HG02642 (cell line): ENCODE measurements at regions not wholly inside any gene's neighbourhood (a gene's known extent, or its start where the extent isn't known, plus 50 kb on each side); places are given as distances from the start of the nearest gene placed in this dataset.

Experiments used
- ATAC-seq: cut with Tn5 transposase; IDR thresholded peaks from one replicate; pipeline ENCODE4 v1.9.1; 2021; ENCODE audit warnings: mild to moderate bottlenecking; ENCODE audit not compliant: unreplicated experiment, poor library complexity

DNA sequence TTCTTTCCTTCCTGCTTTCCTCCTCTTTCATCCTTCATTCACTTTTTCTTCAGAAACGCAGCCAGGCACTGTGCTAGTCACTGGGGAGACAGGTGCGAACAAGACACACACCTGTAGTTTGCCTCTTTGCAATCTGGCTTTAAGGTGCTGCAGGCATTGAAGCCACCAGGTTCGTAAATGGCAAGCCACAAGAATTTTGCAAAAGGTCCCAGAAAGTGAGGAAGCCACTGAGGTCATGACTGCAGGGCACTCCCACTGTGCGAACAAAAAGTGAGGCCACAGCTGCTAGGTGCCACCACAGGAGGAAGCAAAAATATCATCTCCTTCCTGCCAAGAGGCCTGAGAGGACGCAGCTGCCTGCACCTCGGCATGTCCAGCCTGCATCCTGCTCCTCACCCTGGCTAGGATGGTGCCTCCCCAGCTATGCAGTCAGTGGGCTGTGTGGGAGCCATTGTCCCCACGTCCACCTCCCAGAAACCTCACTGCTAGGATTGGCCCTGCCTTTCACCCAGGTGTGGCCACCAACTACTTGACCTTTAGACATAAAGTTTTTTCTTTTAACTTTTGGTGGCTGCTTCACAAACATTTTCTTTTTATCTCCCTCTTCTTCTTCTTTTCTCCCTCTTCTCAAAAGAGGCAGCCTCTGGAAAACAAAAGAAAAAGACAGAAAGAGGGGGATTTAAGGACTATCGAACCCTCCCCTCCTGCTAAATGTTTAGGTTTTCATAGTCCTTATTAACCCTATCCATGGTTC lies 230.8 kb downstream of the BCAS1 start:
- ATAC-seq, result peak; percentile 66

DNA sequence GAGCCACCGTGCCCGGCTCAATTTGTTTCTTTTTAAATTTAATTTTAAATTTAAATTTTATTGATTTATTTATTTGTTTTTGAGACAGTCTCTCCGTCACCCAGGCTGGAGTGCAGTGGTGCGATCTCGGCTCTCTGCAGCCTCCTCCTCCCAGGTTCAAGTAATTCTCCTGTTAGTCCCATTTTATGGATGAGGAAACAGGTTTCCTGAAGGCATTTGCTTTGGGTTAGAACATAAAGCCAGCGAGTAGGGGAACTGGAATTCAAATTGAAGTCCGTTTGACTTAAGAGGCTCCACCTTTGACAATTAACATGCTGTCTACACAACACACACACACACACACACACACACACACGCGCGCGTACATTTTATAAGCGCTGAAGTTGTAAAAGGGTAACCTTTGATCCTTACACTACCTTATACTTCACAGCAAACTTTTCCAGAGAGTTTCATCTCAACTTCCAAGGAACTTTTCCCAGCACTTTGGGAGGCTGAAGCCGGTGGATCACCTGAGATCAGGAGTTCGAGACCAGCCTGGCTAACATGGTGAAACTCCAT lies 232.0 kb downstream of the BCAS1 start:
- ATAC-seq, result no peak

DNA sequence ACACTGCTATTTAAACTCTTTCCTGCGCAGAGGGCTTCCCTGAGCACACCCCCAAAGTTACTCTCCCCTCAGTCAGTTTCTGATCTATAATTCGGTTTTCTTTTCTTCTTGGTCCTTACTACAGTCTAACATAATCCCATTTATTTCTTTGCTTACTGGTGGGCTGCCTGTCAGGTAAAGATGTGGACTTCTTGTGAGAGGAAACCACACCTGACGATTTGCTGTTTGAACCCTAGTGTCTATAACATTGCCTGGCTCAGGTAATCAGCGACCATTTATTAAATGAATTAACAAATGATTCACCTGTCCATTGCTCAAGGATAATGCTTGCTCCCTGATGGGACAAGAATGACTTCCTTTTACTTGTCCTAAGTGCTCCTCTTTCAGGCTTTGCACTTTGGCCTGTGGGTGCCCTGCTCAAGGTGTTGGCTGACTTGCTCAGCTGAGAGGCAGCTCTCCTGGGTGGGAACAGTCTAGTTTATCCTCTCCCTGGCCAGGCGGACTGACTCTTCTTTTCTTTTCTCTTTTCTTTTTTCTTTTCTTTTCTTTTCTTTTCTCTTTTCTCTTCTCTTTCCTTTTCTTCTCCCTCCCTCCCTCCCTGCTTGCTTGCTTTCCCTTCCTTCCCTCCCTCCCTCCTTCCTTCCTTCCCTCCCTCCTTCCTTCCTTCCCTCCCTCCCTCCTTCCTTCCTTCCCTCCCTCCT lies 233.1 kb downstream of the BCAS1 start:
- no peak for ATAC-seq

DNA sequence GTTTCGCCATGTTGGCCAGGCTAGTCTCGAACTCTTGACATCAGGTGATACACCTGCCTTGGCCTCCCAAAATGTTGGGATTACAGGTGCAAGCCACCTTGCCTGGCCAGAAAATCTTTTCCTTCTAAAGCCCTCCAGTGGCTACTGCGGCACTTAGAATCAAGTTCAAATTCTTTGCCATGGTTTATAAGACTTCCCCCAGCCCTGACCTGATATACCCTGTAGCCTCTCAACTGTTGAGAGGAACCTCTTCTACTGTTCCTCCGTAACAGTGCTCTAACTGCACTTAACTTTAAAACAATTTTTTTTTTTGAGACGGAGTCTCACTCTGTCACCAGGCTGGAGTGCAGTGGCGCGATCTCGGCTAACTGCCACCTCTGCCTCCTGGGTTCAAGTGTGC lies 235.6 kb downstream of the BCAS1 start:
- ATAC-seq, result no peak

DNA sequence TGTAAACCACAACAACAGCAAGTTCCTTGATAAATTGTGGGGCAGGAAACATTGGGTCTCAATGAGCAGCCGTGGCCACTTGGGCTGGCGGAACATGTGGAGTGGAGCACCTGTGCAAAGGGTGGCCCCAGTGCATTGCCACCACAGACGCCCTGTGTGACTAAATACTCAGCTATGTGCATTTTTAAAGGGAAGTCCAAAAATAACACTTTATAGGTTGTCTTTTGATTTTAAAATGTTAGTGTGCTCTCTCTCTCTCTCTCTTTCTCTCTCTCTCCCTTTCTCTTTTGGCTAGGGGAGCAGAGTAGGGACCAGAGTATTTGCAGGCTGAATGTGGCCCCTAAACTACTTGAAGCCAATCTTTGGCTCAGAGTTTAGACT lies 236.3 kb downstream of the BCAS1 start:
- ATAC-seq, result peak; percentile 37

DNA sequence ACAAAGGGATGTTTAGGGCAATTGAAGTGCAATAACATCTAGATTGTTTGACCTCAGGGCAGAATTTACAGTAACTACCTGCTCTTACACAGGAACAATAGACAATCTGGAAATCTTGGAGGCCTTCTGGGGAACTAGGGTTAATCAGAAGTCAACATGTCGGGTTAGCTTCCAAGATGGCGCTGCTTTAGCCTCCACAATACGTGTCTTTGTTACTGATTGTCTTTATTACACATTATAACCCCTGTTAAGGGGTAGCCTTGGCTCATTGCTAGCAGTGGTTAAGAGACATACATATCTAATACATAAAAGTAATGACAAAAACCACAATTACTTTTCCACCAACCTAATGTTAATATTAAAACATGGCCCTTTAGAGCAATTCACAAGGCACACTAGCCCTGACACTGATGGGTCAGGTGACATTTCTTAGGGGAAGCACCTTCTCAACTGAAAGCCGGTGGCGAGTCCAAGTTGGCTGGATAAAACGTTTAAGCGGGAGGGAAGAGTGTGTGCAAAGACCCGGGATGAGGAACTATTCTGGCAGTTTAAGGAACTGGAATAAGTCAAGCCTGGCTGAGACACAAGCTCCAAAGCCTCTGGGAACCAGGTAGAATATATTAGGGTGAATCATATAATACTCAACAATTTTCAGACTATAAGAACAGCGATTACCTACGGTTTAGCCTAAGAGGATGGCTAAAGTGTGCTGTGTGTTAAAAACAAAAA lies 236.9 kb downstream of the BCAS1 start:
- ATAC-seq, result peak; percentile 22

DNA sequence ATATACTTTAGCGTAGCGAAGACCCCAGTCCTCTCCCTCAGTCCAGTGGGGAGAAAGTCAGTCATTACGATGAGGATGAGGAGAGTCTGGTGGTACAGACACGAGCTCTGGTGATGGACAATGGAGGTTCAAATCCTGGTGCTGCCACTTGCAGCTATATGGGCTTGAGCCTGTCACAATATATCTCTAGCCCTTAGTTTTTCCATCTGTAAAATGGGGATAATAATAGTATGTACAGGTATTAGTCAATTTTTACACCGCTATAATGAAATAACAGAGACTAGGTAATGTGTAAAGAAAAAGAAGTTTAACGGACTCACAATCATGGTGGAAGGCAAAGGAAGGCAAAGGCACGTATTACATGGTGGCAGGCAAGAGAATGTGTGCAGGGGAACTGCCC lies 237.9 kb downstream of the BCAS1 start:
- ATAC-seq, result no peak

DNA sequence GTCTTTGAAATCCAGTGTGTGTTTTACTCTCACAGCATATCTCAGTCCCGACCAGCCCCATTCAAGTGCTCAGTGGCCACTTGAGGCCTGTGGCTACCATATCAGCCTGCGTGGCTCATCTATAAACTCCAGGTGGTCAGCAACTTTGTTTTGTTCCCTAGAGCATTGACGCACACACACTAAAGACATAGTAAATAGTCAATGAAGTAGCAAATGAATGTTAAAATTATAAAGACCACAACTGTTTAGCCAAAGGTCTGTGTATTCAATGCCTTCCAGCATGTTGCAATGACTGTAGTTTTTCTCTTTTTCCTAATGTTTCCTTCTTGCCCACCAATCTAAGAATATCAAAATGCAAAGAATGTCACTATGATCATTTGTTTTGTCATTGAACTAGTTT lies 238.2 kb upstream of the ZNF217 start:
- ATAC-seq, result no peak

DNA sequence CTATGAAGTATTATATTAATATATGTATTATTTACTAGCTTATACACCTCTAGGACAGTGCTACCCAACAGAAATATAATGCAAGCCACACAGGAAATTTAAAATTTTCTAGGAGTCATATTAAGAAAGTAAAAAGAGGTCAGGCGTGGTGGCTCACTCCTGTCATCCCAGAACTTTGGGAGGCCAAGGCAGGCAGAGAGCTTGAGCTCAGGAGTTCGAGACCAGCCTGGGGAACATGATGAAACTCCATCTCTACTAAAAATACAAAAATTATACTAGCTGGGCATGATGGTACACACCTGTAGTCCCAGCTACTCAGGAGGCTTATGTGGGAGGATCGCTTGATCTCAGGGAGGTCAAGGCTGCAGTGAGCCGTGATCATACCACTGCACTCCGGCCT lies 237.6 kb upstream of the ZNF217 start:
- no peak for ATAC-seq

DNA sequence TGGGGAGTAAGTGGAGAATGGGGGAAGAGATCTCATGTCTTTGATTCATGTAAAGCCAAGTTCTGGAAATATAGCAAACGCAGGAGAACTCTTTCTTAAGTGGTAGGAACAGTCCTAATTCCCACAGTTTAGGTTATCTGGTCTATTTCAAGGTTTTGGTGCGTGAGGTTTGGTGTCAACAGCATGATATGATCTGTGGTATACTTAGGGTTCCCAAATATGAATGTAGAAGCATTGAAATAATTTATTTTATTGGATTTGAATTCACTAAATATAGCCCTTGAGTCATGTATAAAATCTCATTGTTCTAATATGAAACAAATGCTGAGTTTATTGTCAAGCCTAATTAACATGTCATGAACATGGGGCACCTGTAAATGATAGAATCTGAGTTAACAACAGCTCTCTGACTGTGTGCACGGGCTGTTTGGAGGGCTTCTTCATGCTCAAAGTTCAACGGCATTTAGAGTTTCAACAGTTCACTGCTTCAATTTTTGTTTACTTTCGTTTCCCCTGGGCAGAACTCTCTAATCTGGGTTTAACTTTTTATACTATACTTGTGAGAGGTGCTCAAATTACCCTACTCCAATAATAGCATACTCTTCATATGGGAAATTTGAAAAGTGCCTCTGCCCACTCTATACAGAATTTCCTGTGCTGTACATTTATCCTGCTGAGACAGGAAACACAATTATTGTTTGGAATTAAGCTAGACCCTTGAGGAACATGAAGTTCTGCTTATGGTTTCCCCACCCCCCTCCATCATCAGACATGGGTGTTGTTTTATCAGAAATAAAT lies 236.3 kb upstream of the ZNF217 start:
- ATAC-seq, result no peak

DNA sequence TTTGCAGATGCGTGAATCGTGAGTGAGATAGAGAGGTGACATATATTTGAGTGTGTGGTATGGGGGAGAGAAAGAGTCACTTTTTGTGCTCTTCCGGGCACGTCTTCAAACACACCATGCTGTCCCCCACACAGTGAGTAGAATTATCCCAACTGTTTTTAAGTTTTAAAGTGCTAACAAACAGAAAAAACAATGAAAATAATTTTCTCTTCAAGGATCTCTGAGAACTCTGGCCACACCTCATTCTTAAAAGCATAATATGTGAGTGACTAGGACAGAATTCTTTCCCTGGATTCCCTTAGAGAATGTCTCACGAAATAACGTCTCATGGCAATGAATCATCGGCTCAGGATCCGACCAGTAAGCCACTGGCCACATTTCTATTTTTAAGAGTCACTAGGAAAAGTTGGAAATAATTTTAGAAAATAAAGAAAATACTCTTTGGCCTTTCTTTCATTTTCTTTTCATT lies 235.7 kb upstream of the ZNF217 start:
- no peak for ATAC-seq

DNA sequence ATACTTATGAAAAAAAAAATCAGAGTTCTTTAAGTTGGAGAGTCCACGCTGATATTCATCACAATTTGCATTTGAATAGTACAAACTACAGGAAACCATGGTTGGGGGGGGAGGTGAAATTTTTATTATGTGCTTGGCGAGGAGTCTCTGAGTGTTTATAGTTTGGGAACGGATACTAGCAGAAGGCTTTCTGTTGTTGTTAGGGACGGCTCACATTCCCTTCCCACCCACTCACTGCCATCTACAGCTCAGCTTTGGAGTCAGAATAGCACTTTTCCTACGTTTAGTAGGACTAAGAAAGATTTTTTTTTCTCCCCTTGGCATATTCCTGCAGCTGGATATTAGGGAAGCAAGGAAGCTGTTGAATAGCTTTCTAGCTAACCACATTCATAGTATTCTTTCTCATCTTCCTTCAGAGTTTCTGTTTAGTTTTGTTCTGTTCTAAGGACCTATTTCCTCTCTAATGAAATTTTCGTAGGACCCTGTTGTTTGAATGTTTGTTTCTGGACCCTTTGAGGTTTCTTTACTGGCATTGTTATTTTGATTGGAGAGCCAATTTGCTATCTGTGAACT lies 235.1 kb upstream of the ZNF217 start:
- no peak for ATAC-seq

DNA sequence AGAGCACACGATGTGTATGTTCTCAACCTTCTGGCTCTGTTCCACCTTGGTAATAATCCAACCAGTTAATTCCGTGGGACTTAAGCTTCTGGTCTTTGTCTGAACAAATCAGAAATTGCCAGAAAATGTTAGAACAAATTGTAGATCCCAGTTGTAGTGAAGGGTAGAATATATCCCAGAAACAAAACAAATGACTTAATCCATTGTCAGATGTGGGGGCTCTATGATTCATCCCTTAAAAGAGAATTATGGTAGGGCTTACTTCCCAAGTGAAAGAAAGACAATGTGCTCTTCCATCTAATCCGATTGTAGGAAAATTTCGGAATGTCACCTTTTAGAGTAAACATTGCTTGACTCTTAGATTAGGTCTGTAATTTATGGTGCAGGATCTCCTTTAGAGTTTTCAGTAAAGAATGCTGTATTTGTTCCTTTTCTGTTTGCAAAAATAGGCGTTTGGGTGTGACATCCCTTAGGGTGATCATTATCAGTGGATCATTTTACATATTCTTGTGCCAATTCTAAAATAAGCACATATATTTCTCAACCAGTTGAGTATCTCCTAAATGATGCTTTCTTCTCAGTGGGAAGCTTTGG lies 234.5 kb upstream of the ZNF217 start:
- ATAC-seq, result no peak

DNA sequence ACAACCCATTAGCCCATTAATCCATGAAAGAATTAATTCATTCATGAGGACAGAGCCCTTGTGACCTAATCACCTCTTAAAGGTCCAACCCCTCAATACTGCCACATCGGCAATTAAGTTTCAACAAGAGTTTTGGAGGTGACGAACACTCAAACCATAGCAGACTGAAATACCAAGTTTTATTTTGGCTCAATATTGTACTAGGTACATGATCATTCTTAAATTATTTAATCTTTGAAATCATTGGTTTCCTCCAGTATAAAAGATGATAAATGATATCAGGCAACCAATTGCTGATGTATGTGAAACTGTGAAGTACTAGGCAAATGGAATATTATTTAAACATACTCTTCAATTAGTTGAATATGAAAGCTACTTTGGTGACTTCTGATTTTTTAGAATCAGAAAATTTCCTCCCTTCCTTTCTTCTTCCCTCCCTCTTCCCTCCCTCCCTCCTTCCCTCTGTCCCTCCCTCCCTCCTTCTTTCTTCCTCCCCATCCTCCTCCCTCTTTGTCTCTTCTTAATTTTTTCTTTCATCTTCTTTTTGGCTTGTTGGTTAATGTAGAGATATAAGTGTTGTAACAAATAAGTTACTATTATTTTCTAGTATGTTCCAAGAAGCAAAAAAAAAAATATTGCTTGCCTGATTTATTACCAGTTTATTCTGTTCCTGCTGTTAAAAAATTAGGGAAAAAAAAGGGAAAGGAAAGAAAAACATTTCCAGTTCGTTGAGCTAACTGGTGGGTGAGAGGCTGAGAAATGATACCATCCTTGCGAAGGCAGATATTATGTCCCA lies 233.9 kb upstream of the ZNF217 start:
- no peak for ATAC-seq

DNA sequence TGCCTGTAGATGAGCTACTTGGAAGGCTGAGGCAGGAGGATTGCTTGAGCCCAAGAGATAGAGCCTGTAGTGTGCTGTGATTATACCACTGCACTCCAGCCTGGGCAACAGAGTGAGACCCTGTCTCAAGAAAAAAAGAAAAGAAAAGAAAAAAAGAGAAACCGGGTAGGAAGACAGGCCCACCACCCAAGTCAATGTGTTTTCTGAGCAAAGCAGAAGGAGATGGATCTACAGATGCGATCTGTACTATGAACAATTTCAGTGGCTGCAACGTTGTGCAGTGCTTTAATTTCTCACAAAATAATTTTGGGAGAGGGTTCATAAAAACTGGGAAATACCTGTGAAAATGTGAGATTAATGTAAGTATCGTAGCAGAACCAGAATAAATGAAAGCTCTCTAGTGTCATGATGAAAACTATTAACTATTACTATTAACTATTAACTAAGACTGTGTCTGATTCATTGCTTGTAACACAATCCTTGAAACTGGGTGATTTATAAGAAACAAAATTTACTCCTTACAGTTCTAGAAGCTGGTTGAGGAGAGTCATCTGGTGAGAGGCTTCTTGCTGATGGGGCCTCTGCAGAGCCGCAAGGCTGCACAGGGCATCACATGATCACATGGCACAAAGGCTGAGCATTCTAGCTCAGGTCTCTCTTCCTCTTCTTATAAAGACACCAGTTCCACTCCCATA lies 233.1 kb upstream of the ZNF217 start:
- peak; percentile 67 for ATAC-seq

DNA sequence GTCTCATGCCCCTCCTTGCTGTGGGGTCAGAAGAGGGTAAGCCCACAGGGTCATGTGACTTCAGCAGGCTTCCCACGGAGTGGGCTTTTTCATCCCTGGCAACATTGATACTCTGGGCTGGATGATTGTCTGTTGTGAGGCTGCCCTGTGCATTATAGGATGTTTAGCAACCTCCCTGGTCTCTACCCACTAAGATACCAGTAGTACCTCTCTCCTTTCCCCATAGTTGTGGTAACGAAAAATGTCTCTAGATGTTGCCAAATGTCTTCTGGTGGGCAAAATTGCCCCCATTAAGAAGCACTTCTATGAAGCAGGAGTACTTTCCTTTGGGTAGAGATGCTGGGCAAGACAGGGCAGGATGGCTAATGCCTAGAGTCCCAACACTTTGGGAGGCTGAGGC lies 232.5 kb upstream of the ZNF217 start:
- no peak for ATAC-seq

DNA sequence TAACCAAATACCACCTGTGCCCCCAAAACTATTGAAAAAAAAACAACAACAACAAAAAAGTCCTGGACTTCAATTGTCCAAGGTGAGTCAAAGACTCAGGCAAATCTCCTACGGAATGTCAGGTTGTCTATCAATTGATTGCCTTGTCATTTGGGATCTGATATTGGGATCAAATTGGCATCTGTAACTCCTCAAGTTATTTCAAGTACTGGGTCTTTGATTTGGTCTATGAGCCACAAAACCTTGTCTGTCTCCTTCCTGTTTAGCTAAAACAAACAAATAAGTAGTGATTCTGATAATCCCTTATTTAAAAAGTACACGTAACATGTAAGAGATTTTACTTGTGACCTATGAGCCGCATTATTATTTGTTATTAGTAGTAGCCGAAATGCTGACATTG lies 231.6 kb upstream of the ZNF217 start:
- no peak for ATAC-seq

DNA sequence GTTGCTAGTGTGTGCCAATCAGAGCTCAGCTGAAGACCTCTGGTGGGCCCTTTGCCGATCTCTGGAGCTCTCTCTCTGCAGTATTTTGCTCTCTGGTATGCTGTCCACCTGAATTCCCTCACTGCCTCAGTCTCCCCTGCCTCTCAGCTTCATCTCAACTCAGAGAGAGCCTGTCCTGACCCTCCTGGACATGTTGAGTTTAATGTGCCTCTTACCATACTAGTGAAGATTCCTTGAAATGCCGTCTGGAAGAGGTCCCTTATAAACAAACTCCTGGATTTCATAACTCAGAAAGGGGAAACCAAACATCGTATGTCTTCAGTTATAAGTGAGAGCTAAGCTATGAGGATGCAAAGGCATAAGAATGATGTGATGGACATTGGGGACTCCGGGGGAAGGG lies 231.1 kb upstream of the ZNF217 start:
- no peak for ATAC-seq
